ENCODE measurements at regions not wholly inside any gene's neighbourhood (a gene's known extent, or its start where the extent isn't known, plus 50 kb on each side); places are given as distances from the start of the nearest gene placed in this dataset.
"Not testable (repeated sequence)": the region's sequence is repeated elsewhere in the genome, so short reads cannot be mapped to it uniquely, and the experiment has no call there.

- peaks cover 11% of the 10 kb centered on the region; the same call in 1 of the 2 replicates for H3K27me3 ChIP-seq (ENCODE audit: control insufficient read depth, insufficient read depth, low read length)
- H3K9ac ChIP-seq (ENCODE audit: low read length): no peak overlapping the region
- H3K4me3 ChIP-seq (ENCODE audit: low read depth, low read length): no peak overlapping the region
Measured at GRCh38 chrX:42175843-42176242, 252.5 kb upstream of the CASK start.

DNA sequence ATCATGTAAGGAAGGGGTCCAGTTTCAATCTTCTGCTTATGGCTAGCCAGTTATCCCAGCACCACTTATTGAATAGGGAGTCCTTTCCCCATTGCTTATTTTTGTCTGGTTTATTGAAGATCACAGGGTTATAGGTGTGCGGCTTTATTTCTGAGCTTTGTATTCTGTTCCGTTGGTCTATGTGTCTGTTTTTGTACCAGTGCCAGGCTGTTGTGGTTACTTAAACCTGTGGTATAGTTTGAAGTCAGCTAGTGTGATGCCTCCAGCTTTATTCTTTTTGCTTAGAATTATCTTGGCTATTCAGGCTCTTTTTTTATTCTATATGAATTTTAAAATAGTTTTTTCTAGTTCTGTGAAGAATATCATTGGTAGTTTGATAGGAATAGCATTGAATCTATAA, 234.6 kb upstream of the CASK start:
- H3K4me3 ChIP-seq (ENCODE audit: low read depth, low read length); H3K27ac ChIP-seq (ENCODE audit: low read depth, low read length); H3K36me3 ChIP-seq (ENCODE audit: control insufficient read depth, insufficient read depth, low read length); H3K4me1 ChIP-seq (ENCODE audit: control insufficient read depth, insufficient read depth, low read length); H3K9ac ChIP-seq (ENCODE audit: low read length); H3K27me3 ChIP-seq (ENCODE audit: control insufficient read depth, insufficient read depth, low read length): not testable (repeated sequence)
- H3K9me3 ChIP-seq (ENCODE audit: control insufficient read depth, insufficient read depth, low read depth, low read length): peaks cover 16% of the 10 kb centered on the region

More at GRCh38 chrX:42175843-42176242, 252.5 kb upstream of the CASK start:
- Histone ChIP-seq H3K9me3 (ENCODE audit: control insufficient read depth, insufficient read depth, low read depth, low read length) (no peaks in the 10 kb centered on the region), H3K36me3 (ENCODE audit: control insufficient read depth, insufficient read depth, low read length) (no peaks in the 10 kb centered on the region), H3K4me1 (ENCODE audit: control insufficient read depth, insufficient read depth, low read length) (no peaks in the 10 kb centered on the region), H3K27ac (ENCODE audit: low read depth, low read length) (no peak overlapping the region)

GRCh38 chrX:42151808-42152207, 228.5 kb upstream of the CASK start:
- Histone ChIP-seq H3K9ac (ENCODE audit: low read length) (no peak overlapping the region), H3K27me3 (ENCODE audit: control insufficient read depth, insufficient read depth, low read length) (peaks cover 3% of the 10 kb centered on the region; the same call in 1 of the 2 replicates), H3K9me3 (ENCODE audit: control insufficient read depth, insufficient read depth, low read depth, low read length) (no peaks in the 10 kb centered on the region; the same call in 1 of the 2 replicates), H3K4me3 (ENCODE audit: low read depth, low read length) (no peak overlapping the region), H3K4me1 (ENCODE audit: control insufficient read depth, insufficient read depth, low read length) (no peaks in the 10 kb centered on the region), H3K27ac (ENCODE audit: low read depth, low read length) (no peak overlapping the region), H3K36me3 (ENCODE audit: control insufficient read depth, insufficient read depth, low read length) (no peaks in the 10 kb centered on the region)

DNA sequence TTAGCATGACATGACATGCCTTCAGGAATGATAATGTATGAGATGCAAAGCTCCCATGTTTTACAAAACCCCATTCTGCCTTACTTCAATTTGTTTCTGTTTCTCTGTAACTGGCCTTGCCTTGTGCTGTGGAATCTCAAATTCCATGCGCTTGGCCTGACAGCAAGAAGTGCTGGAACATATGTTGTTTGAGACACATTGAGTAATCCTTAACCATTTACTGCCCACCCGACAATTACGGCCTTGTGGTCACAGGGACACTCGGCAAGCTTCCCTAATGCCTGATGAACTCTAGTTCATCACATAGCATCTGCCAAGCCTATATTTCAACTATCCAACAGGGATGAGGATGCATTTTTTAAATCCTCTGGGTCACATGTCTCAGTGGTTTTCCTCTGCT, 226.4 kb upstream of the CASK start:
- Histone ChIP-seq H3K4me1 (ENCODE audit: control insufficient read depth, insufficient read depth, low read length) (no peaks in the 10 kb centered on the region), H3K9ac (ENCODE audit: low read length) (no peak overlapping the region), H3K27me3 (ENCODE audit: control insufficient read depth, insufficient read depth, low read length) (peaks cover 3% of the 10 kb centered on the region; the same call in 1 of the 2 replicates), H3K9me3 (ENCODE audit: control insufficient read depth, insufficient read depth, low read depth, low read length) (no peaks in the 10 kb centered on the region; the same call in 1 of the 2 replicates), H3K4me3 (ENCODE audit: low read depth, low read length) (no peak overlapping the region), H3K36me3 (ENCODE audit: control insufficient read depth, insufficient read depth, low read length) (no peaks in the 10 kb centered on the region), H3K27ac (ENCODE audit: low read depth, low read length) (no peak overlapping the region)

GRCh38 chrX:42149281-42149680, 225.9 kb upstream of the CASK start:
- H3K27me3 ChIP-seq (ENCODE audit: control insufficient read depth, insufficient read depth, low read length): peaks cover 3% of the 10 kb centered on the region; the same call in 1 of the 2 replicates
- H3K4me1 ChIP-seq (ENCODE audit: control insufficient read depth, insufficient read depth, low read length): no peaks in the 10 kb centered on the region
- no peak overlapping the region for H3K4me3 ChIP-seq (ENCODE audit: low read depth, low read length)
- H3K36me3 ChIP-seq (ENCODE audit: control insufficient read depth, insufficient read depth, low read length): no peaks in the 10 kb centered on the region
- H3K9ac ChIP-seq (ENCODE audit: low read length): no peak overlapping the region
- no peaks in the 10 kb centered on the region; the same call in 1 of the 2 replicates for H3K9me3 ChIP-seq (ENCODE audit: control insufficient read depth, insufficient read depth, low read depth, low read length)
- no peak overlapping the region for H3K27ac ChIP-seq (ENCODE audit: low read depth, low read length)

DNA sequence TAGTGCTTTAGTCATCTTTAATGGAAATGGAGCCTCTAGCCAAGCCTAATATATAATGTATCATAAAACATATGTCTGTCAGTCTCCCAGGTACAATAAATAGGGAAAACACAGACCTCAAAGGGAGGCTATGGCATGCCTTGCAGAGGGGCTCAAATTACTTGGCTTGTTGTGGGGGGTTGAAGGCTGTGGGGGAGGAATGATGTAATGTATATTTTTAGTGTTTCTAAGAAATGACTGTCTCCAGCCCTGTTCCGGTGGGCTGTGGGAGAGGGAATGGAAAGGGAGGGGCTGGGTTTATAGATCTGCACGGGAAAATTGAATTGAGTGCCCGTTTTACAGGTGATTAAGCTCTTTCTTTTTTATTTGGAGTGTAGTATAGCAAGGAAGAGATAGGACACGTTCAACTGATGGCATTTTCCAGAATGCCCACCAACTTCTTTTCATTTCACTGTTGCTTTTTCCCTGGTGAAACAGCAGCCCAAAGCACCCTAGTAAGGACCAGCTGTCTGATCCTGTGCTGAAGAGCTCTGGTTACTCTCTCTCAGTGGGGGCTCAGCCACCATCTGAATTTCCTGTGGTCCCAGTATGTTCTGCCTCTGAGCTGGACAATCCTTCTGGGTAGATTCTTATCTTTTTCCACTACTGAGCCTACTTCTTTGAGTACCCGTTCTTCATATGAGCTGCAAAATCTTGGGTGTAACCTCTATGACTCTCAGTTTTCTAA, 220.7 kb upstream of the CASK start:
- Histone ChIP-seq H3K27ac (ENCODE audit: low read depth, low read length) (no peak overlapping the region), H3K9me3 (ENCODE audit: control insufficient read depth, insufficient read depth, low read depth, low read length) (no peaks in the 10 kb centered on the region), H3K9ac (ENCODE audit: low read length) (no peak overlapping the region), H3K4me1 (ENCODE audit: control insufficient read depth, insufficient read depth, low read length) (peaks cover 13% of the 10 kb centered on the region), H3K36me3 (ENCODE audit: control insufficient read depth, insufficient read depth, low read length) (no peaks in the 10 kb centered on the region), H3K4me3 (ENCODE audit: low read depth, low read length) (no peak overlapping the region), H3K27me3 (ENCODE audit: control insufficient read depth, insufficient read depth, low read length) (no peaks in the 10 kb centered on the region)

- H3K9ac ChIP-seq (ENCODE audit: low read length): no peak overlapping the region
- H3K27ac ChIP-seq (ENCODE audit: low read depth, low read length): no peak overlapping the region
- peaks cover 13% of the 10 kb centered on the region for H3K4me1 ChIP-seq (ENCODE audit: control insufficient read depth, insufficient read depth, low read length)
Measured at GRCh38 chrX:42140320-42140719, 217.0 kb upstream of the CASK start.

DNA sequence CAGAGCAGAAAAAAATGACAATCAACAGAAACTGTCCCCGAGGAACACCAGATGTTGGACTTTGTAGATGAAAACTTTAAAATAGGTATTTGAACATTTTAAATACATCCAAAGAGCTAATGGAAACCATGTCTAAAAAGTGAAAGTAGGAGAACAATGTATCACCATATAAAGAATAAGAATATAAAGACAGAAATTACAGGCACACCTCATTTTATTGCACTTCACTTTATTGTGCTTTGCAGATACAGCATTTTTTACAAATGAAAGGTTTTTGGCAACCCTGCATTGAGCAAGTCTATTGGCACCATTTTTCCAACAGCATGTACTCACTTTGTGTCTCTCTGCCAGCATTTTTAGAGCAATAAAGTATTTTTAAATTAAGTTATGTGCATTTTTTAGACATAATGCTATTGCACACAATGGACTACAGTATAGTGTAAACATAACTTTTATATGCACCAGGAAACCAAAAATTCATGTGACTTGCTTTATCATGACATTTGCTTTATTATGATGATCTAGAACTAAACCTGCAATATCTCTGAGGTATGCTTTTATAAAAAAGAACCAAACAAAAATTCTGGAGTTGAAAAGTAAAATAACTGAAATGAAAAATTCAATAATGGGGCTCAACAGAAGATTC, 212.4 kb upstream of the CASK start:
- no peak overlapping the region for H3K4me3 ChIP-seq (ENCODE audit: low read depth, low read length)
- no peak overlapping the region for H3K9ac ChIP-seq (ENCODE audit: low read length)
- H3K27ac ChIP-seq (ENCODE audit: low read depth, low read length): no peak overlapping the region
- no peaks in the 10 kb centered on the region; the same call in 1 of the 2 replicates for H3K27me3 ChIP-seq (ENCODE audit: control insufficient read depth, insufficient read depth, low read length)
- H3K36me3 ChIP-seq (ENCODE audit: control insufficient read depth, insufficient read depth, low read length): no peaks in the 10 kb centered on the region
- H3K9me3 ChIP-seq (ENCODE audit: control insufficient read depth, insufficient read depth, low read depth, low read length): peaks cover 11% of the 10 kb centered on the region
- H3K4me1 ChIP-seq (ENCODE audit: control insufficient read depth, insufficient read depth, low read length): no peaks in the 10 kb centered on the region

More at GRCh38 chrX:42140320-42140719, 217.0 kb upstream of the CASK start:
- Histone ChIP-seq H3K9me3 (ENCODE audit: control insufficient read depth, insufficient read depth, low read depth, low read length) (peaks cover 11% of the 10 kb centered on the region), H3K4me3 (ENCODE audit: low read depth, low read length) (no peak overlapping the region), H3K36me3 (ENCODE audit: control insufficient read depth, insufficient read depth, low read length) (no peaks in the 10 kb centered on the region), H3K27me3 (ENCODE audit: control insufficient read depth, insufficient read depth, low read length) (no peaks in the 10 kb centered on the region)

DNA sequence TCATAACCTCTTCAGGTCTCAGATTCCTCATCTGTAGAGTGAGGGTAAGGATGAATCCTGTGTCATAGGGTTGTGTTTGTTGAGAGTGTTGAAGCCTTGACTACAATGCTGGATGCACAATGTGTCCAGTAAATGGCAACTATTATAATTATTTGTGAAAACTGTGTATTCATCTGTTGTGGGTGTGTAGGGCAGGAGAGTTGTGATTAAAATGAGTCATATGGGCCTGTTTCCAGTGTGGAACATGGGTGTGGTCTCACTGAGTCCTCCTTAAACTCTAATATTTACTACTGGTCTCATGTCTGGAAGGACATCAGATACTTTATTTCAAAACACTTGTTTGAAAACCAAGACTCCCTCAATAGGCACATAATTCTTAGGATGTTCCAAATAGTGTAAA, 208.5 kb upstream of the CASK start:
- no peaks in the 10 kb centered on the region for H3K4me1 ChIP-seq (ENCODE audit: control insufficient read depth, insufficient read depth, low read length)
- peaks cover 2% of the 10 kb centered on the region; the same call in 1 of the 2 replicates for H3K27me3 ChIP-seq (ENCODE audit: control insufficient read depth, insufficient read depth, low read length)
- H3K9me3 ChIP-seq (ENCODE audit: control insufficient read depth, insufficient read depth, low read depth, low read length): peaks cover 5% of the 10 kb centered on the region; the same call in 1 of the 2 replicates
- no peak overlapping the region for H3K9ac ChIP-seq (ENCODE audit: low read length)
- no peak overlapping the region for H3K27ac ChIP-seq (ENCODE audit: low read depth, low read length)
- H3K4me3 ChIP-seq (ENCODE audit: low read depth, low read length): no peak overlapping the region
- H3K36me3 ChIP-seq (ENCODE audit: control insufficient read depth, insufficient read depth, low read length): no peaks in the 10 kb centered on the region

DNA sequence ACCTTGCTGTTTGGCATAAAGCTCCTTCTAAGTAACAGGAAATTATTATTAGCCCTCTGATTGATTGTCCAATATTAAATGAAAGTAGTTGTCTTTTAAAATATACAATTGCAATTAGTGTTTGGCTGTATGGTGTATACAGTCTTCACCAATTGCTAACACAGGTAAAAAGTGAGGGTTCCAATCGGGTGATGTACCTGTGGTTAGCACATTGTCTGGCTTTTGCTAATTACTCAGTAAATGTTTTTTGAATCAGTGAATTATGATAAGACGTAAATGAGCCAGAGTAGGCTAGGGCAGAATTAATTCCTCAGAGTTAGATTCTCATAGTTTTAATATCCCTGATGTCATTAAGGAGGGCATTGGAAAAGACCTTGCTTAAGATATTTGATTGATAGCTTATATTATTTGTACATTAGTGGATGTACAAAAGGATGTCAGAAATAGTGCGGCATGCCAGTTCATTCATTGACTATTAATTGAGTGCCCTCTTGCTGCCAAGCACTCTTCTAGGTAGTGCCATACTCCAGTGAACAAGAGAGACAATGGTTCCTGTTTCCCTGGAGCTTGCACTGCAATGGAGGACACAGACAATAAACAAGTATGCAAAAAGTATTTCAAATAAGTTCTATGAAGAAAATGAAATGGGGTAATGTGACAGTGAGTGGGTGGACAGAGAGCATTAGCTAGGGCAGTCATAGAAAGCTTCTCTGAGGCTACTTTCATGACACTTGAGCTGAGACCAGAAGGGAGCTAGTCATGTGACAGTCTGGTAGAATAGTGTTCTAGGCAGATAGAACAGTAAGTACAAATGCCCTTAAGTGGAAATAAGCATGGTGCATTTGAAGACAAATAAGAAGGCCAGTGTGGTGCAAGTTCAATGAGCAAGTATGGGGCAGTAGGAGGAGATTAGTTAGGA, 205.9 kb upstream of the CASK start:
- Histone ChIP-seq H3K4me3 (ENCODE audit: low read depth, low read length) (no peak overlapping the region), H3K9ac (ENCODE audit: low read length) (no peak overlapping the region), H3K9me3 (ENCODE audit: control insufficient read depth, insufficient read depth, low read depth, low read length) (no peaks in the 10 kb centered on the region; the same call in 1 of the 2 replicates), H3K27ac (ENCODE audit: low read depth, low read length) (no peak overlapping the region), H3K4me1 (ENCODE audit: control insufficient read depth, insufficient read depth, low read length) (no peaks in the 10 kb centered on the region), H3K27me3 (ENCODE audit: control insufficient read depth, insufficient read depth, low read length) (peaks cover 2% of the 10 kb centered on the region; the same call in 1 of the 2 replicates), H3K36me3 (ENCODE audit: control insufficient read depth, insufficient read depth, low read length) (no peaks in the 10 kb centered on the region)

All from HUES6 (cell line).